DND-41 (cell line): ENCODE measurements at regions not wholly inside any gene's neighbourhood (a gene's known extent, or its start where the extent isn't known, plus 50 kb on each side); places are given as distances from the start of the nearest gene placed in this dataset.

Experiments used
- ATAC-seq: fragments of 200-7000 bp; cut with Tn5 transposase; 3 replicates; pipeline ENCODE4 v1.9.1; 2021; ENCODE audit warnings: low read depth; ENCODE audit not compliant: insufficient read depth
- DNase-seq: peaks from one replicate; pipeline ENCODE4 v3.0.0-alpha.2; 2020
- H2AFZ ChIP-seq: 2 replicates; pipeline ENCODE4 v1.6.0; 2012; ENCODE audit warnings: low read depth, low read length
- H3K27ac ChIP-seq: 2 replicates; pipeline ENCODE4 v1.5.1; 2012; ENCODE audit warnings: low read length, inconsistent platforms
- H3K27me3 ChIP-seq: fragments of 200-600 bp; sonication (generic); 2 replicates; pipeline ENCODE4 v1.6.0; 2012; ENCODE audit warnings: low read length, mild to moderate bottlenecking, inconsistent platforms; ENCODE audit not compliant: insufficient read depth, poor library complexity
- H3K36me3 ChIP-seq: 2 replicates; pipeline ENCODE4 v1.5.1; 2012; ENCODE audit warnings: low read length, inconsistent platforms; ENCODE audit not compliant: insufficient read depth
- H3K4me1 ChIP-seq: 2 replicates; pipeline ENCODE4 v1.5.1; 2012; ENCODE audit warnings: mild to moderate bottlenecking, low read length; ENCODE audit not compliant: insufficient read depth
- H3K4me2 ChIP-seq: 2 replicates; pipeline ENCODE4 v1.6.0; 2012; ENCODE audit warnings: mild to moderate bottlenecking, moderate library complexity, low read length, inconsistent platforms; ENCODE audit not compliant: insufficient read depth
- H3K4me3 ChIP-seq, 2 experiments: fragments of 200-600 bp in 1 of 2; shearing (Covaris generic) in 1 of 2; 2 replicates each; pipeline ENCODE4 v1.5.1; 2012 to 2016; ENCODE audit warnings: inconsistent platforms in 2 of 2, low read length in 2 of 2, mild to moderate bottlenecking in 2 of 2, low read depth in 1 of 2, moderate library complexity in 1 of 2
- H3K79me2 ChIP-seq: 2 replicates; pipeline ENCODE4 v1.6.0; 2012; ENCODE audit warnings: low read length, inconsistent platforms; ENCODE audit not compliant: insufficient read depth
- H3K9ac ChIP-seq: 2 replicates; pipeline ENCODE4 v1.6.0; 2012; ENCODE audit warnings: low read depth, mild to moderate bottlenecking, inconsistent platforms, low read length, moderate library complexity
- H3K9me3 ChIP-seq: 2 replicates; pipeline ENCODE4 v1.5.1; 2012; ENCODE audit warnings: low read length, moderate library complexity, mild to moderate bottlenecking, inconsistent platforms; ENCODE audit not compliant: insufficient read depth, severe bottlenecking
- H4K20me1 ChIP-seq: 2 replicates; pipeline ENCODE4 v1.6.0; 2012; ENCODE audit warnings: low read length; ENCODE audit not compliant: insufficient read depth
- CTCF ChIP-seq: IDR thresholded peaks from 2 replicates; pipeline ENCODE4 v1.5.1; 2012; ENCODE audit warnings: borderline replicate concordance, low read length, moderate library complexity, mild to moderate bottlenecking; ENCODE audit not compliant: poor library complexity, severe bottlenecking; ENCODE audit errors: extremely low read depth
- EZH2 ChIP-seq: IDR thresholded peaks from 3 replicates; pipeline ENCODE4 v1.6.1; 2012; ENCODE audit warnings: borderline replicate concordance, low read depth, mild to moderate bottlenecking, moderate library complexity, low read length, inconsistent platforms; ENCODE audit not compliant: severe bottlenecking

GRCh38 chr10:57113545-57113944 is 752.5 kb upstream of the ZWINT start:
- no peak for DNase-seq
- no peaks in the 10 kb centered on the region for H3K79me2 ChIP-seq
- no peaks in the 10 kb centered on the region for H3K9me3 ChIP-seq
- H3K4me2 ChIP-seq = no peak overlapping the region
- no peak overlapping the region for H3K9ac ChIP-seq
- no peak for ATAC-seq
- H3K36me3 ChIP-seq = no peaks in the 10 kb centered on the region
- no peak overlapping the region for H3K4me3 ChIP-seq
- no peak overlapping the region for H2AFZ ChIP-seq
- no peaks in the 10 kb centered on the region for H4K20me1 ChIP-seq
- no peaks in the 10 kb centered on the region for H3K4me1 ChIP-seq
- TF ChIP-seq EZH2 (no peak), CTCF (no peak)
- no peaks in the 10 kb centered on the region for H3K27me3 ChIP-seq
- H3K27ac ChIP-seq = no peak overlapping the region

DNA sequence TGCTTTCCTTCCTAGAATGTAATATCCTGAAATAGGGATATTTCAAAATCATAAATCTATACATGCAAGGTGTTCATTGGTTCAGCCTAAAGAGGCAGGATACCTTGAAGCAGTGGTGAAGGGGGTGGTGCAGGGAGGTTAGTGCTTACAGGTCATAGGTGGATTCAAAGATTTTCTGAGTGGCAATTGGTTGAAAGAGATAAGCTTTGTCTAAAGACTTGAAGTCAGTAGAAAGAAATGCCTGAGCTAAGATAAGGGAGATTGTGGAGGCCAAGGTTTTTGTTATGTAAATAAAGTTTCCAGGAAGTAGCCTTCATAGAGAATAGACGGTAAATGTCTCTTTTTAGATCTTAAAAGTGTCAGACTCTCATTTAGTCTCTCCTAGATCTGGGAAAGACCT is 741.2 kb upstream of the ZWINT start:
- H3K4me2 ChIP-seq = no peak overlapping the region
- H3K36me3 ChIP-seq = no peaks in the 10 kb centered on the region
- no peak overlapping the region for H3K27ac ChIP-seq
- no peak overlapping the region for H3K4me3 ChIP-seq
- TF ChIP-seq CTCF (no peak), EZH2 (no peak)
- H4K20me1 ChIP-seq = no peaks in the 10 kb centered on the region
- no peaks in the 10 kb centered on the region for H3K9me3 ChIP-seq
- H2AFZ ChIP-seq = no peak overlapping the region
- no peaks in the 10 kb centered on the region for H3K79me2 ChIP-seq
- H3K4me1 ChIP-seq = no peaks in the 10 kb centered on the region
- no peak overlapping the region for H3K9ac ChIP-seq
- H3K27me3 ChIP-seq = no peaks in the 10 kb centered on the region
- no peak for DNase-seq
- no peak for ATAC-seq

GRCh38 chr10:57098146-57098545 is 737.1 kb upstream of the ZWINT start:
- Histone ChIP-seq H3K4me2 (no peak overlapping the region), H4K20me1 (no peaks in the 10 kb centered on the region; the same call in 1 of the 2 replicates), H3K4me1 (no peaks in the 10 kb centered on the region), H3K79me2 (no peaks in the 10 kb centered on the region), H3K27me3 (no peaks in the 10 kb centered on the region), H3K9ac (no peak overlapping the region), H3K9me3 (peaks cover 18% of the 10 kb centered on the region), H3K36me3 (no peaks in the 10 kb centered on the region), H3K27ac (no peak overlapping the region), H2AFZ (no peak overlapping the region), H3K4me3 (no peak overlapping the region)
- TF ChIP-seq EZH2 = no peak
- TF ChIP-seq CTCF = no peak
- DNase-seq (no peak), ATAC-seq (no peak)

GRCh38 chr10:57096044-57096443 is 735.0 kb upstream of the ZWINT start:
- no peaks in the 10 kb centered on the region for H3K36me3 ChIP-seq
- no peaks in the 10 kb centered on the region for H3K79me2 ChIP-seq
- H3K4me2 ChIP-seq = no peak overlapping the region
- no peaks in the 10 kb centered on the region for H3K27me3 ChIP-seq
- no peaks in the 10 kb centered on the region for H3K4me1 ChIP-seq
- H2AFZ ChIP-seq = no peak overlapping the region
- no peak overlapping the region for H3K4me3 ChIP-seq
- H3K9me3 ChIP-seq = peaks cover 18% of the 10 kb centered on the region
- H3K9ac ChIP-seq = no peak overlapping the region
- DNase-seq (no peak), ATAC-seq (no peak)
- no peak for TF ChIP-seq CTCF
- no peak for TF ChIP-seq EZH2
- no peaks in the 10 kb centered on the region; the same call in 1 of the 2 replicates for H4K20me1 ChIP-seq
- H3K27ac ChIP-seq = no peak overlapping the region
